GM12865 (cell line): ENCODE measurements at regions not wholly inside any gene's neighbourhood (a gene's known extent, or its start where the extent isn't known, plus 50 kb on each side); places are given as distances from the start of the nearest gene placed in this dataset.

Source experiments
- DNase-seq: peaks from one replicate; pipeline ENCODE4 v3.0.0; 2010; ENCODE audit warnings: low read depth
- H3K4me3 ChIP-seq: 2 replicates; pipeline ENCODE4 v1.5.1; 2011; ENCODE audit warnings: mild to moderate bottlenecking, low read depth, low read length, control low read depth
- CTCF ChIP-seq: IDR thresholded peaks from 2 replicates; pipeline ENCODE4 v1.5.1; 2011; ENCODE audit warnings: low read length, control low read depth, low read depth, inconsistent platforms; ENCODE audit not compliant: insufficient read depth; ENCODE audit errors: missing control alignments

DNA sequence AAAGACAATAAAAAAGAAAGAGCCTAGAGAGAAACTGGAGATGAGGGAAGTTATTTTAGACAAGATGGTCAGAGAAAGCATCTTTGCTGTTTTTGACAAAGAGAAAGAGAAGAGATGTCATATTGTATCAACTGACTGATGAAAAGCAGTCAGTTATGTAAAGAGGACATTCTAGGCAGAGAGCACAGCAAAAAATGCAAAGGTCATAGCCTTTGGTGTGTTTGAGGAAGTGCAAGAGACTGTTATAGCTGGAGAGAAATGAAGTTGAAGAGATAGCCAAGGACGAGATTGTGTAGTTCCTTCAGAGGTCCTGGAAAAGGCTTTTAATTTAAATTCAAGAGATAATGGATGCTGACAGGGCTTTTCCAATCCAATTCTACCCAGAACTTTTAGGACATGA, 342.4 kb downstream of the RASEF start:
- no peak overlapping the region for H3K4me3 ChIP-seq
- no peak for DNase-seq
- TF ChIP-seq CTCF = no peak

GRCh38 chr9:82721593-82721992, 341.3 kb downstream of the RASEF start:
- DNase-seq = no peak
- TF ChIP-seq CTCF = no peak
- H3K4me3 ChIP-seq = no peak overlapping the region

DNA sequence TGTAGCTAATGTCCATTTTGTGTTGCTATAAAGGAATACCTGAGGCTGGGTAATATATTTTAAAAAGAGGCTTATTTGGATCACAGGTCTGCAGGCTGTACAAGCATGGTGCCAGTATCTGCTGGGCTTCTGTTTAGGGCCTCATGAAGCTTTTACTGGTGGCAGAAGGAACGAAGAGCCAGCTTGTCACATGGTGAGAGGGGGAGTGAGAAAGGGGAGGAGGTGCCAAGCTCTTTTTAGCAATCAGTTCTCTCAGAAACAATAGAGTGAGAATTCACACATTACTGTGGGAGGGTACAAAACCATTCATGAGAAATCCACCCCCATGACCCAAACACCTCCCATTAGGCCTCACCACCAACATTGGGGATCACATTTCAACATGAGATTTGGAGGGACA, 340.9 kb downstream of the RASEF start:
- no peak for TF ChIP-seq CTCF
- H3K4me3 ChIP-seq = no peak overlapping the region
- DNase-seq = no peak

GRCh38 chr9:82722561-82722960, 340.4 kb downstream of the RASEF start:
- DNase-seq = no peak
- no peak for TF ChIP-seq CTCF
- H3K4me3 ChIP-seq = no peak overlapping the region

GRCh38 chr9:82726424-82727276, 336.3 kb downstream of the RASEF start:
- peak; percentile 63 for DNase-seq
- H3K4me3 ChIP-seq = no peak overlapping the region
- TF ChIP-seq CTCF = no peak

DNA sequence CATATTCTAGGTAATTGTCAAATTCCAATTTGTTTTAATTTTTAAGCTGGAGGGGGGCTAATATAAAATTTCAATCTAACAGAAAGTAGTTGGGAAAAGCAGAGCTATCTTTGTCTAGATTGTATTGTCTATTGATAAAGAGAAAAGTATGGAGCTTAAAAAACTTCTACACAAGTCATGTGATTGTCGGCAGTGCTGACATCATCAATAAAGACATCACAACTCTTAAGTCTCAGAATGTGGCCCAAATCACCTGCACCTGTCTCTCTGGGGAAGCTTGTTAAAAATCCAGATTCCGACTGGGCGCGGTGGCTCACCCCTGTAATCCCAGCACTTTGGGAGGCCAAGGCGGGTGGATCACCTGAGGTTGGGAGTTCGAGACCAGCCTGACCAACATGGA, 333.8 kb downstream of the RASEF start:
- TF ChIP-seq CTCF = no peak
- no peak overlapping the region for H3K4me3 ChIP-seq
- DNase-seq = no peak
